Panc1 (cell line): ENCODE measurements at regions not wholly inside any gene's neighbourhood (a gene's known extent, or its start where the extent isn't known, plus 50 kb on each side); places are given as distances from the start of the nearest gene placed in this dataset.

ENCODE experiments used
- ATAC-seq: fragments of 200-7000 bp; cut with Tn5 transposase; 2 replicates; pipeline ENCODE4 v1.9.1; 2020; ENCODE audit warnings: mild to moderate bottlenecking, moderate library complexity
- BruUV-seq: library from RNA; stranded (reverse); fragments of 400-500 nt; replicated peaks from 2 replicates; lab custom pipeline; 2021; lab: Mats Ljungman, UMichigan
- CTCF ChIA-PET: fragments of 300-600 bp; sonication (Branson Sonifier 250); formaldehyde crosslinking; loops from one replicate; lab custom pipeline; 2022; ENCODE audit warnings: antibody characterized with exemption; lab: Charles Lee
- POLR2A ChIA-PET: fragments of 300-600 bp; sonication (Branson Sonifier 250); formaldehyde crosslinking; loops from one replicate; lab custom pipeline; 2022; ENCODE audit warnings: antibody characterized with exemption; lab: Charles Lee
- DNase-seq: peaks from one replicate; pipeline ENCODE4 v3.0.0-alpha.2; 2010; ENCODE audit warnings: low read depth, low spot score
- H3K27ac ChIP-seq: 2 replicates; pipeline ENCODE4 v1.5.1; 2011; ENCODE audit warnings: mild to moderate bottlenecking, low read length, inconsistent platforms
- H3K27me3 ChIP-seq: fragments of 200-500 bp; sonication (Bioruptor generic); 2 replicates; pipeline ENCODE4 v1.6.0; 2014; ENCODE audit warnings: low read length, inconsistent platforms; ENCODE audit not compliant: control insufficient read depth, insufficient read depth
- H3K36me3 ChIP-seq: fragments of 200-500 bp; sonication (Bioruptor generic); 2 replicates; pipeline ENCODE4 v1.5.1; 2014; ENCODE audit warnings: inconsistent platforms, mild to moderate bottlenecking, low read length, moderate library complexity; ENCODE audit not compliant: control insufficient read depth, insufficient read depth
- H3K4me1 ChIP-seq: 2 replicates; pipeline ENCODE4 v1.5.1; 2011; ENCODE audit warnings: inconsistent platforms, mild to moderate bottlenecking, low read length, moderate library complexity; ENCODE audit not compliant: control insufficient read depth, insufficient read depth
- H3K4me3 ChIP-seq, 2 experiments: 2 replicates each; pipeline ENCODE4 v1.5.1; 2011 to 2012; ENCODE audit warnings: low read depth in 2 of 2, low read length in 2 of 2, mild to moderate bottlenecking in 2 of 2, inconsistent platforms in 1 of 2, moderate library complexity in 1 of 2
- H3K9me3 ChIP-seq: fragments of 200-500 bp; sonication (Bioruptor generic); 2 replicates; pipeline ENCODE4 v1.5.1; 2014; ENCODE audit warnings: low read depth, mild to moderate bottlenecking, inconsistent platforms, low read length, moderate library complexity; ENCODE audit not compliant: control insufficient read depth, insufficient read depth
- CTCF ChIP-seq: fragments of 450-650 bp; IDR thresholded peaks from 2 replicates; pipeline ENCODE4 v1.5.1; 2017; ENCODE audit warnings: mild to moderate bottlenecking
- POLR2AphosphoS5 ChIP-seq: IDR thresholded peaks from 2 replicates; pipeline ENCODE4 v1.6.1; 2012; ENCODE audit warnings: mild to moderate bottlenecking, low read depth, low read length, moderate library complexity
- REST ChIP-seq, 2 experiments: IDR thresholded peaks; 2 replicates each; pipeline ENCODE4 v1.6.1; 2011 to 2012; ENCODE audit warnings: low read depth in 2 of 2, control low read depth in 1 of 2, low read length in 1 of 2, mild to moderate bottlenecking in 1 of 2, moderate library complexity in 1 of 2; ENCODE audit not compliant: insufficient read depth in 1 of 2
- SIN3A ChIP-seq: IDR thresholded peaks from 2 replicates; pipeline ENCODE4 v1.6.1; 2012; ENCODE audit warnings: low read depth, mild to moderate bottlenecking, low read length, moderate library complexity, borderline replicate concordance; ENCODE audit not compliant: insufficient read depth
- TCF7L2 ChIP-seq: IDR thresholded peaks from 2 replicates; pipeline ENCODE4 v1.6.1; 2011; ENCODE audit warnings: mild to moderate bottlenecking, low read depth, low read length, inconsistent platforms
- in situ Hi-C: cut with HindIII; loops from 2 replicates; pipeline ENCODE4 v1.10.0; 2016; ENCODE audit warnings: low sequenced_read_pairs, low pct_unique_long_range_greater_than_20kb
- intact Hi-C: fragments of 100-400 bp; cut with micrococcal nuclease; formaldehyde crosslinking; loops from one replicate; pipeline ENCODE4 v1.10.0; 2022; ENCODE audit not compliant: unreplicated experiment

- in situ Hi-C loops, result no loop called here
- DNase-seq (no peak), ATAC-seq (no peak)
- Histone ChIP-seq H3K27me3 (no peaks in the 10 kb centered on the region), H3K4me3 (no peak overlapping the region), H3K9me3 (no peaks in the 10 kb centered on the region), H3K27ac (no peak overlapping the region), H3K36me3 (no peaks in the 10 kb centered on the region), H3K4me1 (no peaks in the 10 kb centered on the region)
- POLR2A ChIA-PET, result no interaction called here
- TF ChIP-seq TCF7L2 (no peak), POLR2AphosphoS5 (no peak), REST (IDR thresholded peaks at IDR 0.05; ENCODE audit: insufficient read depth in 1 of 2, low read depth in 2 of 2, low read length in 1 of 2) (no peak), SIN3A (no peak), CTCF (no peak)
- no TSS peak for BruUV-seq
- CTCF ChIA-PET, result no interaction called here
- intact Hi-C loops, result no loop called here
Observed at GRCh38 chr6:91141346-91141745, 554.5 kb upstream of the MAP3K7 start.

- BruUV-seq, result no TSS peak
- POLR2A ChIA-PET, result no interaction called here
- intact Hi-C loops, result no loop called here
Observed at GRCh38 chr6:91140449-91140848, 553.6 kb upstream of the MAP3K7 start.

More at GRCh38 chr6:91140449-91140848, 553.6 kb upstream of the MAP3K7 start:
- H3K4me1 ChIP-seq, result no peaks in the 10 kb centered on the region
- no peak for TF ChIP-seq REST (IDR thresholded peaks at IDR 0.05; ENCODE audit: insufficient read depth in 1 of 2, low read depth in 2 of 2, low read length in 1 of 2)
- no peak for TF ChIP-seq TCF7L2
- TF ChIP-seq CTCF, result no peak
- TF ChIP-seq SIN3A, result no peak
- H3K27me3 ChIP-seq, result no peaks in the 10 kb centered on the region
- H3K27ac ChIP-seq, result no peak overlapping the region
- CTCF ChIA-PET, result interaction anchor here (0.6 kb wide), 1 partner anchor 109 kb away, joined by 3 read pairs; no protein-coding TSS in a partner anchor
- in situ Hi-C loops, result no loop called here
- H3K4me3 ChIP-seq, result no peak overlapping the region
- DNase-seq, result no peak
- H3K36me3 ChIP-seq, result no peaks in the 10 kb centered on the region
- ATAC-seq, result no peak
- no peaks in the 10 kb centered on the region for H3K9me3 ChIP-seq
